Spleen (tissue), 7 donors: ENCODE measurements at regions not wholly inside any gene's neighbourhood (a gene's known extent, or its start where the extent isn't known, plus 50 kb on each side); places are given as distances from the start of the nearest gene placed in this dataset.

ENCODE experiments used
- POLR2A ChIP-seq, 3 donors: fragments of 450-650 bp; IDR thresholded peaks; one replicate each; pipeline ENCODE4 v1.5.1; 2017; ENCODE audit warnings: antibody characterized with exemption in 3 of 3, mild to moderate bottlenecking in 1 of 3
- POLR2AphosphoS5 ChIP-seq, 3 donors: sonication (generic); formaldehyde crosslinking; IDR thresholded peaks; one replicate each; pipeline ENCODE4 v1.5.1; 2017; ENCODE audit warnings: antibody characterized with exemption in 3 of 3
- TF ChIP-seq, protein P1 (sequence below), 11 experiments: fragments of 200-600 bp in 7 of 11; fragments of 450-650 bp in 4 of 11; sonication (generic) in 4 of 11; IDR thresholded peaks in 8 of 11; conservative IDR thresholded peaks in 3 of 11; 1 replicate in 7 of 11; 2 replicates in 4 of 11; pipeline versions ENCODE4 v1.4.0 to v1.8.0; 2016 to 2021; ENCODE audit warnings: antibody characterized with exemption in 11 of 11, inconsistent platforms in 4 of 11, mild to moderate bottlenecking in 1 of 11
- donor health status: DM: no; HTN: no; CAD: no; lungs with moderate emphysema.
- donor health status: DM: no; HTN: no; CAD: no.
- donor health status: DM: no; HTN: no; CAD: no.

DNA sequence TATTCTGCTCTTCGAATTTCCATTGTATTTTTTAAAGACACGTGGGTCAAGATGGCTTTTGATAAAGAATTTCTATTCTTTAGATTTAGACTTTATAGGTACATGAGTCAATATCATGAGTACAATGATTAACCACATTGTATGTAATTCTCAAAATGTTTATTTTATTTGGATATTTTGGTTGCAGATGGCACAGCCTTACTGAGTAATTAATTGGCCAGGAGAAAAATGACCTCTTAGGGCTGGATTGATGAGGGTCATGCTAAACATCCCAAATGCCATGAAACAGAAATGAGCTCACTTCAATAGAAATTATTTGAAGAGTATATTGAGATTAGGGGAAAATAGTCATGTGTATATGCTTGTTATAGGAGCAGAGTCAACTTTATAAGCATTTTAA, 131.2 kb upstream of the CCN2 start:
- TF ChIP-seq, protein P1, sequence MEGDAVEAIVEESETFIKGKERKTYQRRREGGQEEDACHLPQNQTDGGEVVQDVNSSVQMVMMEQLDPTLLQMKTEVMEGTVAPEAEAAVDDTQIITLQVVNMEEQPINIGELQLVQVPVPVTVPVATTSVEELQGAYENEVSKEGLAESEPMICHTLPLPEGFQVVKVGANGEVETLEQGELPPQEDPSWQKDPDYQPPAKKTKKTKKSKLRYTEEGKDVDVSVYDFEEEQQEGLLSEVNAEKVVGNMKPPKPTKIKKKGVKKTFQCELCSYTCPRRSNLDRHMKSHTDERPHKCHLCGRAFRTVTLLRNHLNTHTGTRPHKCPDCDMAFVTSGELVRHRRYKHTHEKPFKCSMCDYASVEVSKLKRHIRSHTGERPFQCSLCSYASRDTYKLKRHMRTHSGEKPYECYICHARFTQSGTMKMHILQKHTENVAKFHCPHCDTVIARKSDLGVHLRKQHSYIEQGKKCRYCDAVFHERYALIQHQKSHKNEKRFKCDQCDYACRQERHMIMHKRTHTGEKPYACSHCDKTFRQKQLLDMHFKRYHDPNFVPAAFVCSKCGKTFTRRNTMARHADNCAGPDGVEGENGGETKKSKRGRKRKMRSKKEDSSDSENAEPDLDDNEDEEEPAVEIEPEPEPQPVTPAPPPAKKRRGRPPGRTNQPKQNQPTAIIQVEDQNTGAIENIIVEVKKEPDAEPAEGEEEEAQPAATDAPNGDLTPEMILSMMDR (IDR thresholded peaks at IDR 0.05 in 8 of 11, conservative IDR thresholded peaks at IDR 0.05 in 3 of 11): no peak
- TF ChIP-seq POLR2AphosphoS5 (IDR thresholded peaks at IDR 0.05) (no peak), POLR2A (IDR thresholded peaks at IDR 0.05) (no peak)
